ENCODE measurements at regions not wholly inside any gene's neighbourhood (a gene's known extent, or its start where the extent isn't known, plus 50 kb on each side); places are given as distances from the start of the nearest gene placed in this dataset.
"Not testable (repeated sequence)": the region's sequence is repeated elsewhere in the genome, so short reads cannot be mapped to it uniquely, and the experiment has no call there.

DNA sequence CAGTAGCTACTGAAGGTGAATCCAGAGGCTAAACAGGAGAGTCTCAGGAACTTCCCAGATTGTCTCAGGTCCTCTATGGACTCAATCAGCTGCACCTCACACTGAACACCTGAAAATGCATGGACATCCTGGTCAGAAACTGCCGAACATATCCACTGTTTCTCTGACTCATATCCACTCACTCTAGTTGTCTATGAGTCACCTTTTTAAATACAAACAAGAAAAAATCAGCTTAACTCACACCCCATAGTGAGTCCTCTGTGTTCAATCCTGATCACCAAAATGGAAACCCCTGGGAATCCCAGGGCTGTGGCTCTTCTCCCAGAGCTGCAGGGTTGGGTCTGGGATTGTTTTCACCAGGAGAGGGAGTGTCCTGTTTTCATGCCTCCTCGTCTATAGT, 556.7 kb downstream of the TMEM121 start:
- no peaks in the 10 kb centered on the region for H3K27me3 ChIP-seq
- no peaks in the 10 kb centered on the region for H3K36me3 ChIP-seq
- intact Hi-C loops (cut with DNase I) = no loop called here
- TF ChIP-seq POLR2A (IDR thresholded peaks at IDR 0.05) (no peak), POLR2AphosphoS5 (IDR thresholded peaks at IDR 0.05; ENCODE audit: insufficient read depth in 1 of 2, low read depth in 1 of 2) (no peak)
- TF ChIP-seq, protein P1, sequence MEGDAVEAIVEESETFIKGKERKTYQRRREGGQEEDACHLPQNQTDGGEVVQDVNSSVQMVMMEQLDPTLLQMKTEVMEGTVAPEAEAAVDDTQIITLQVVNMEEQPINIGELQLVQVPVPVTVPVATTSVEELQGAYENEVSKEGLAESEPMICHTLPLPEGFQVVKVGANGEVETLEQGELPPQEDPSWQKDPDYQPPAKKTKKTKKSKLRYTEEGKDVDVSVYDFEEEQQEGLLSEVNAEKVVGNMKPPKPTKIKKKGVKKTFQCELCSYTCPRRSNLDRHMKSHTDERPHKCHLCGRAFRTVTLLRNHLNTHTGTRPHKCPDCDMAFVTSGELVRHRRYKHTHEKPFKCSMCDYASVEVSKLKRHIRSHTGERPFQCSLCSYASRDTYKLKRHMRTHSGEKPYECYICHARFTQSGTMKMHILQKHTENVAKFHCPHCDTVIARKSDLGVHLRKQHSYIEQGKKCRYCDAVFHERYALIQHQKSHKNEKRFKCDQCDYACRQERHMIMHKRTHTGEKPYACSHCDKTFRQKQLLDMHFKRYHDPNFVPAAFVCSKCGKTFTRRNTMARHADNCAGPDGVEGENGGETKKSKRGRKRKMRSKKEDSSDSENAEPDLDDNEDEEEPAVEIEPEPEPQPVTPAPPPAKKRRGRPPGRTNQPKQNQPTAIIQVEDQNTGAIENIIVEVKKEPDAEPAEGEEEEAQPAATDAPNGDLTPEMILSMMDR (IDR thresholded peaks at IDR 0.05) = no peak
- H3K4me1 ChIP-seq = no peaks in the 10 kb centered on the region
- no peak overlapping the region for H3K27ac ChIP-seq
- H3K9me3 ChIP-seq = no peaks in the 10 kb centered on the region
- no peak overlapping the region for H3K4me3 ChIP-seq
- no peak for DNase-seq (ENCODE audit: extremely low spot score in 2 of 2)

DNA sequence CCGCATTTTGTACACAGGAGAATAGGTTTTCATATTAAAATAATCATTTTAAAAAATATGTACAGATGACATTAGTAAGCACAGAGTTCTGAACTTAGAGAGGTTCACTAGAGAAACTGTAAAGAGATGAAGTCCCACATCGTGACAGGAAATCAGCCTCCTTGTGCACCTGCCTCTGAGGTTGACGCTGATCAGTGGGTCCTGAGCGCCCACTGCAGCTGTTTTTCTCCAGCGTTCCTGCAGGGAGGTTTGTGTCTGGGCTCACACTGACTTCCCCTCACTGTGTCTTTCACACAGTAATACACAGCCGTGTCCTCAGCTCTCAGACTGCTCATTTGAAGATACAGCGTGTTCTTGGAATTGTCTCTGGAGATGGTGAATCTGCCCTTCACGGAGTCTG, 561.5 kb downstream of the TMEM121 start:
- H3K36me3 ChIP-seq = no peaks in the 10 kb centered on the region
- H3K27me3 ChIP-seq = no peaks in the 10 kb centered on the region
- DNase-seq (ENCODE audit: extremely low spot score in 2 of 2) = no peak
- no peaks in the 10 kb centered on the region for H3K4me1 ChIP-seq
- TF ChIP-seq POLR2A (IDR thresholded peaks at IDR 0.05) = no peak
- no peak overlapping the region for H3K4me3 ChIP-seq
- H3K27ac ChIP-seq = no peak overlapping the region
- no peaks in the 10 kb centered on the region for H3K9me3 ChIP-seq
- intact Hi-C loops (cut with DNase I) = no loop called here

DNA sequence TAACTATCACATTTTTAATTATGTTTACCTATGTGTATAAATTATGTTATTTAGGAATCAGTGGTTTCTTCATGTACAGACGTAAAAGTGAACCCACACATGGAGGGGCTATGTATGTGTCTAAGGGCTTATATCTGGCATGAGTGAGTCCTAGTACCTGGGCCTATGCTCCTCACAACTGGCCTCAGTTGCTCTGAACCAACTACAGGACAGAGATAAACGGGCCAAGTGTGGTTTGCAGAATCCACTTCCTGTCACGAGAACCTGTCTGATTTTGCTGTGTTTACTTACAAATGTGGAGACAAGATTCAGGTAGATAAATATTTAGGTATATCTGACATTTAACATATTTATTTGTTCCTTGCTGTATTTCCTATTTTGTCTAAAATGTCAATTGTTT, 562.5 kb downstream of the TMEM121 start:
- H3K36me3 ChIP-seq; H3K9me3 ChIP-seq; intact Hi-C loops (cut with DNase I); H3K4me1 ChIP-seq; DNase-seq (ENCODE audit: extremely low spot score in 2 of 2); H3K4me3 ChIP-seq; H3K27me3 ChIP-seq; H3K27ac ChIP-seq: not testable (repeated sequence)

DNA sequence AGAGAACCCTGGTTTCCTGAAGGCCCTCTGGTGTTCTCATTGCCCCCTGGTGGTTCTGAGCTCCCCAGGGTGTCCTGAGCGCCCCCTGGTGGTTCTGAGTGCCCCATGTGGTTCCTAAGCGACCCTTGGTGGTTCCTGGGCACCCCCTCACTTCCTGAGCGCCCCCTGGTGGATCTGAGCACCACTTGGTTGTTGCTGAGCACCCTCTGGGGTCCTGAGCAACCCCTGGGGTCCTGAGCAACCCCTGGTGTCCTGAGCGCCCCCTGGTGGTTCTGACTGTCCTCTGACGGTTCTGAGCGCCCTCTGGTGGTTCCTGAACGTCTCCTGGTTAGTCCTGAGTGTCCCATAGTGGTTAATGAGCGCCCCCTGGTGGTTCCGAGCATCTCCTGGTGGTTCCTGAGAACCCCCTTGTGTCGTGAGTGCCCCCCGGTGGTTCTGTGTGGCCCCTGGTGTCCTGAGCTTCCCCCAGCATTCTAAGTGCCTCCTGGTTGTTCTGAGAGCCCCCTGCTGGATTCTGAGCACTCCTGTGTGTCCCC, 568.3 kb downstream of the TMEM121 start:
- H3K4me1 ChIP-seq = no peaks in the 10 kb centered on the region
- H3K27me3 ChIP-seq = no peaks in the 10 kb centered on the region
- intact Hi-C loops (cut with DNase I) = no loop called here
- no peaks in the 10 kb centered on the region for H3K36me3 ChIP-seq
- no peaks in the 10 kb centered on the region for H3K9me3 ChIP-seq
- no peak overlapping the region for H3K27ac ChIP-seq
- TF ChIP-seq POLR2A (IDR thresholded peaks at IDR 0.05) (no peak), POLR2AphosphoS5 (IDR thresholded peaks at IDR 0.05; ENCODE audit: insufficient read depth in 1 of 2, low read depth in 1 of 2) (no peak)
- TF ChIP-seq, protein P1 (IDR thresholded peaks at IDR 0.05) = no peak
- no peak for DNase-seq (ENCODE audit: extremely low spot score in 2 of 2)
- H3K4me3 ChIP-seq = no peak overlapping the region

DNA sequence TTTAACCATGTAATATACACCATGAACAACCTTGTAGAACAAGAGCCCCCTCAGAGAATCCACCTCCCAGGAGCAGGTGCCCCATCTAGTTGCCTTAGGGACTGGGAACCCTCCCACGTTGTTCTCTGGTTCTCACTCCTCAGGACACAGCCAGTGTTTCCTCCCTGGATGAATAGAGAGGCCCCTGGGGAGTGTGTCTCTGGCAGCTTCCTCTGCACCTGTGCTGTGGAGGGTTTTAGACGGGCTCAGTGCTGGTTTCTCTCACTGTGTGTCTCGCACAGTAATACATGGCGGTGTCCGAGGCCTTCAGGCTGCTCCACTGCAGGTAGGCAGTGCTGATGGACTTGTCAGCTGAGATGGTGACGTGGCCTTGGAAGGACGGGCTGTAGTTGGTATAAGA, 581.3 kb downstream of the TMEM121 start:
- Histone ChIP-seq H3K4me3 (no peak overlapping the region), H3K9me3 (no peaks in the 10 kb centered on the region), H3K4me1 (no peaks in the 10 kb centered on the region), H3K27me3 (no peaks in the 10 kb centered on the region), H3K36me3 (no peaks in the 10 kb centered on the region), H3K27ac (no peak overlapping the region)
- intact Hi-C loops (cut with DNase I) = no loop called here
- TF ChIP-seq POLR2AphosphoS5 (IDR thresholded peaks at IDR 0.05; ENCODE audit: insufficient read depth in 1 of 2, low read depth in 1 of 2) = no peak
- TF ChIP-seq, protein P1 (IDR thresholded peaks at IDR 0.05) = no peak
- no peak for TF ChIP-seq POLR2A (IDR thresholded peaks at IDR 0.05)
- no peak for DNase-seq (ENCODE audit: extremely low spot score in 2 of 2)

DNA sequence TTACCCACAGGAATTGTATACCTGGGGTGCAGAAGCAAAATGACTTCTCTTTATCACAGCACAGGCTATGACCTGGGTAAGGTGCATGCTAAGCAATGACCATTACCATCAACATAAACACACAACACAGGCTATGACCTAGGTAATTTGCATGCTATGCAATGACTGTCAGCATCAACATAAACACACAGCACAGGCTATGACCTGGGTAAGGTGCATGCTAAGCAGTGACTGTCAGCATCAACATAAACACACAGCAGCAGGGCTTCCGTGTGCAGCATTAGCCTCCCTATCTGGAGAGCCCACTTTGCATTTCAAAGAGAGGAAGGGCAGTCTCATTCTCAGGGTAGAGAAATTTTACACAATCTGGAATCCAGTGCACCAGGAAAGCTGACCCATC, 583.0 kb downstream of the TMEM121 start:
- H3K27me3 ChIP-seq = no peaks in the 10 kb centered on the region
- intact Hi-C loops (cut with DNase I) = no loop called here
- H3K9me3 ChIP-seq = no peaks in the 10 kb centered on the region
- H3K27ac ChIP-seq = no peak overlapping the region
- TF ChIP-seq, protein P1 (IDR thresholded peaks at IDR 0.05) = no peak
- TF ChIP-seq POLR2AphosphoS5 (IDR thresholded peaks at IDR 0.05; ENCODE audit: insufficient read depth in 1 of 2, low read depth in 1 of 2) (no peak), POLR2A (IDR thresholded peaks at IDR 0.05) (no peak)
- DNase-seq (ENCODE audit: extremely low spot score in 2 of 2) = no peak
- no peaks in the 10 kb centered on the region for H3K4me1 ChIP-seq
- H3K36me3 ChIP-seq = no peaks in the 10 kb centered on the region
- H3K4me3 ChIP-seq = no peak overlapping the region
